ENCODE measurements at regions not wholly inside any gene's neighbourhood (a gene's known extent, or its start where the extent isn't known, plus 50 kb on each side); places are given as distances from the start of the nearest gene placed in this dataset.

- TF ChIP-seq CTCF (IDR thresholded peaks at IDR 0.05) (no peak), EZH2phosphoT487 (IDR thresholded peaks at IDR 0.05) (no peak), EZH2 (IDR thresholded peaks at IDR 0.05) (no peak)
Observed at GRCh38 chr1:101420406-101420805, 183.6 kb downstream of the S1PR1 start.

All from neural progenitor cell (in vitro differentiated cells).